ENCODE measurements at regions not wholly inside any gene's neighbourhood (a gene's known extent, or its start where the extent isn't known, plus 50 kb on each side); places are given as distances from the start of the nearest gene placed in this dataset.
"Not testable (repeated sequence)": the region's sequence is repeated elsewhere in the genome, so short reads cannot be mapped to it uniquely, and the experiment has no call there.

- no peak for DNase-seq
Observed at GRCh38 chr4:170775851-170776250, 686.1 kb upstream of the AADAT start.

GRCh38 chr4:170773709-170774273 lies 684.0 kb upstream of the AADAT start:
- DNase-seq: peak; percentile 1

- no peak for DNase-seq
Observed at GRCh38 chr4:170772429-170772828, 682.7 kb upstream of the AADAT start.

- DNase-seq: no peak
Observed at GRCh38 chr4:170770664-170771063, 680.9 kb upstream of the AADAT start.

- DNase-seq: no peak
Observed at GRCh38 chr4:170769862-170770261, 680.1 kb upstream of the AADAT start.

GRCh38 chr4:170758988-170759387 lies 669.2 kb upstream of the AADAT start:
- DNase-seq: no peak

- no peak for DNase-seq
Observed at GRCh38 chr4:170750519-170750918, 660.8 kb upstream of the AADAT start.

- no peak for DNase-seq
Observed at GRCh38 chr4:170748975-170749374, 659.2 kb upstream of the AADAT start.

- no peak for DNase-seq
Observed at GRCh38 chr4:170743633-170744032, 653.9 kb upstream of the AADAT start.

- DNase-seq: no peak
Observed at GRCh38 chr4:170741856-170742255, 652.1 kb upstream of the AADAT start.

- no peak for DNase-seq
Observed at GRCh38 chr4:170736710-170737109, 647.0 kb upstream of the AADAT start.

- no peak for DNase-seq
Observed at GRCh38 chr4:170729897-170730296, 640.1 kb upstream of the AADAT start.

GRCh38 chr4:170729236-170729635 lies 639.5 kb upstream of the AADAT start:
- no peak for DNase-seq

GRCh38 chr4:170724191-170724590 lies 634.4 kb upstream of the AADAT start:
- no peak for DNase-seq

- no peak for DNase-seq
Observed at GRCh38 chr4:170723171-170723570, 633.4 kb upstream of the AADAT start.

- DNase-seq: no peak
Observed at GRCh38 chr4:170721812-170722373, 632.1 kb upstream of the AADAT start.

GRCh38 chr4:170716868-170717267 lies 627.1 kb upstream of the AADAT start:
- DNase-seq: no peak

- no peak for DNase-seq
Observed at GRCh38 chr4:170705907-170706306, 616.2 kb upstream of the AADAT start.

GRCh38 chr4:170700064-170700463 lies 610.3 kb upstream of the AADAT start:
- no peak for DNase-seq

GRCh38 chr4:170698334-170698733 lies 608.6 kb upstream of the AADAT start:
- DNase-seq: no peak

GRCh38 chr4:170697845-170698244 lies 608.1 kb upstream of the AADAT start:
- no peak for DNase-seq

- no peak for DNase-seq
Observed at GRCh38 chr4:170697045-170697444, 607.3 kb upstream of the AADAT start.

- DNase-seq: no peak
Observed at GRCh38 chr4:170691168-170691567, 601.4 kb upstream of the AADAT start.

GRCh38 chr4:170687751-170688150 lies 598.0 kb upstream of the AADAT start:
- no peak for DNase-seq

GRCh38 chr4:170685701-170686100 lies 595.9 kb upstream of the AADAT start:
- DNase-seq: not testable (repeated sequence)

Data from NCI-H1436 treated with DMSO at 0.1 percent for 48 hours (cell line).